ENCODE measurements at regions not wholly inside any gene's neighbourhood (a gene's known extent, or its start where the extent isn't known, plus 50 kb on each side); places are given as distances from the start of the nearest gene placed in this dataset.

DNA sequence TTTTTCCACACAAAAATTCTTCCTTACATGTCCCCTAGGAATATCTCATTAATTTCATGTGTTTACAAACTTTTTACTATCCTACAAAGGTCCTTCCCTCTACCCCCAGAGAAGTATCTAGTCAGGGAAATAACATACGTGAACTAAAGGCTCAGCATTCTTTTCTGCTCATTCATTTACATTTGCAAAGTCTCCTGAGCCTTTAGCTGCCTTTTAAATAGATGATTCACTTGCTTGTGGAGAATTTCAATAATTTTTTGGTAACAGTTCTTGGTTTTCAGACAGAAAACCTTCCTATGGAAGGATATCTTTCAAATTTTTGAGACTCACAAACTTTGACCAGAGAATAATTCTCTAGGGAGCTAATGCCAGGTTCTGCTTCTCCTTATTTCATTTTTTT lies 81.5 kb upstream of the RMDN2 start:
- no peak for DNase-seq

DNA sequence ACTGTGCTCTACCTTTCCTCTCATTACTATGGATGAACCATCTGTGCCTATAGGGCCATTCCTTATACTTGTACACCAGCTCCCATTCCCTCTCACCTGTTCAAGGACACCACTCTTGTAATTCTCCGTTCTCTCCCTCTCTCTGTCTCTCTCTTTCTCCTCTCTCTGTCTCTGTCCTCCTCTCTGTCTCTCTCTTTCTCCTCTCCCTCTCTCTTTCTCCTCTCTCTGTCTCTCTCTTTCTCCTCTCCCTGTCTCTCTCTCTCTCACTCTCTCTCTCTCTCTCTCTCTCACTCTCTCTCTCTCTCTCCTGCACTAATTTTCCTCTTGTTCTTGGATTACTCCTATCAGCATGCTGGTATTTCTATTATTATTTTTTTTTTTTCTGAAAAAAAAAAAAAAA lies 78.9 kb upstream of the RMDN2 start:
- DNase-seq = no peak

DNA sequence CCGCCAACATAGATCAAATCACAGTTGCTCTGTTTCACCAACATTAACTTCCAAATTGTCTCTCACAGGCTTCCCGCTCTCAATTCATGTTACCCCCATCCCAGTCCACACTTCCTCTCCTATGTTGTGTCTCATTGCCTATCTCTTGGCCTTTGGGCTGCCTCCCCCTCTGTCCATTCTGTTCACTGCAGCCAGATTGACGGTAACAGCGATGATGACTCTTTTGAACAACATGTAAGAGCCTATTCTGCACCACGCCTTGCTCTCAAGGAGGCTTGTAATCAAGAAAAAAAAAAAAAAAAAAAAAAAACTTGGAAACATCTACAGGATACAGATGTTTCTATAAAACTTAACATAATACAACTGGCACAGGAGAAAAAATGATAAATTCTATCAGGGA lies 77.3 kb upstream of the RMDN2 start:
- DNase-seq = no peak

GRCh38 chr2:37848451-37848850 lies 76.6 kb upstream of the RMDN2 start:
- DNase-seq = no peak

DNA sequence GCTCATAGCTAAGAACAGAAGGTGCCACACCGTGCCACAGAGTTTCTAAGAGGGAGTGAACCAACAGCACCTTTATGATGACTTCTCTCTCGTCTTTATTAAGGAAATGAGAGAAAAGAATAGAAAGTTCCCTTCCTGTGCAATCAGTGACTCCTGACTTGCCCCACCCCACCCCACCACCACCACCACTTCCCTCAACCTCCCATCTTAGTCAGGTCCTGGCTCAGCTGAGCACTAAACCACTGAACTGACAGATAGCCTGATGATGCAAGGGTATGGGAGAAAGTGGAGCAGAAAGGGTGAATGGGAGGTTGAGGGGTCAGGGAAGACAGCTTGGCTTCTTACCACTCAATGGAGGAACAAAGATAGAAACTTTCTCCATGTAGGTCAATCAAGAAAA lies 75.2 kb upstream of the RMDN2 start:
- no peak for DNase-seq

GRCh38 chr2:37851428-37851827 lies 73.7 kb upstream of the RMDN2 start:
- no peak for DNase-seq

DNA sequence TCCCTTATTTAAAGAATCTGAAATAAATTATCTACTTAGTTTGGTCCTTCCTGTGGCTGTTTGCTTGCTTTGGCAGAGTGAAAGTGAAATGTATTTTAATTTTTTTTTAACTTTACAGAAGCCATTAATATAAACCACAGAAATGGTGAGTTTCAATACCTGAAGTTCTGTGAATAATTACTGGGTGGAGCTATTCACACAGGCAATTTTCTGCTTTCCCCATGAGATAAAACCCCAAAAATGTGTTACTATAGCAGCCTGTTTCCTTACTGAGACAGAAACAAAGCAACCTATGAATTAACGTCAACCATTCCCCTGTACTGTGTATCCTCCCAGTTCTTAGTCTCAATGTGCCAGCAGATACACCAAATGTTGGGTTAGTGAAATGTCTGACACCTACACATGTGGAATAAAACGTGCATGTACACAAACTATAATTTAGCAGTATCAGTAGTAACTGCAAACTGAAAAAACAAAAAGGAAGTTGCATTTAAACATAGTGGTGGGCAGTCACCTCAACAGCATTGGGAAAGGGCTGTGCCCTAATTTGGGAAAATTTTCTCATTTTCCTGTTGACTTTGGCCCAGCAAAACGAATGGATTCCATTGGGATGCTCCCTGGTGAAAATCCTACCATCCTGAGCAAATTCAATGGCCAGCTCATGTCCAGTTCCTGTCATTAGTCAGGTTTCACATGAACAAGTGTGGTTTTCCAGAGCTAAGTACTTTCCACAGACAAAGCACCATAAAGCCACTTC lies 73.1 kb upstream of the RMDN2 start:
- DNase-seq = no peak

DNA sequence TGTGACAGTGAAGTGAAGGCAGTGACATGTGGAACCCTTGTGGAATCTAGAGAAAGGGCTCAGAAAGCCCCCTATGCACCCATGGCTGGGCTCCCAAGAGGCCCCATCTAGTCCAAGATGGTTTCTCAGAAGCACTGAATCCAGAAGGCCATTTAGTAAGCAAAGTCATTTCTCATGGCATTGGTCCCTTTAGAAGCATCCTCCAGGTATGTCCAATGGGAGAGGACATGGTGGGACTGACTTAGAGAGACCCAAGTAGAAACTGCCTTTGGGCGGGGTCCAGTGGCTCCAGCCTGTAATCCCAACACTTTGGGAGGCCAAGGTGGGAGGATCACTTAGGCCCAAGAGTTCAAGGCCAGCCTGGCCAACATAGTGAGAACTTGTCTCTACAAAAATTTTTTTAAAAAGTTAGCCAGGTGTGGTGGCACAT lies 72.5 kb upstream of the RMDN2 start:
- no peak for DNase-seq

- no peak for DNase-seq
Observed at GRCh38 chr2:37854676-37855282, 70.3 kb upstream of the RMDN2 start.

- DNase-seq = no peak
Observed at GRCh38 chr2:37855283-37856041, 69.6 kb upstream of the RMDN2 start.

DNA sequence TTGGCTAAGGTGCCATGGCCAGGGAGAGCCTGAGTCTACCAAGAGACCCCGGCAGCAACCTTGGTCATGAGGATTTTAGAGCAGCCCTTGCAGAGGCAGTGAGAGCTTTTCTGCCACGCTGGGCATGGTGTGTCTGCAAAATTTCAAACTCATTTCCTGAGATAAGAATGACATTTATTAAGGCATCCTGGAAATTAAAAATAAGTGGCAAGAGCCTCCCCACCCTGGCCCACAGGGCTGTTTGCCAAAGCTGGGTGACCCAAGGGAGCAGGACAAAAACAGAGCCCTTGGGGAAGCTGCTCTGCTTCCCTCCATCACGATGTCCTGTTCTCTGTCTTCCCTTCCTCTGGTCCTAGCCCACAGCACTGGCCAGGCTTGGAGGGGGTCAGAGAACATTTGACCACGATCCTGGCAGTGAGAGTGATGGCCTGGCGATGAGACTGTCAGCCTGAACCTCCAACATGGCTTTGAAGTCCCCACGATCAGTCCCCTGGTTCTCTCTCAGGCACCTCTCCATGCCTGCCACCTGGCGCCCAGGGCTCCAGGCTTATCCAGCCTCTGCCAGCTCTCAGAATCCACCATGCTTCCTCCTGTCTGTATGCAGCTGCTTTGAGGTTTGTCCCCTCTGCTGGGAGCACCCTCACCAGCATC lies 68.9 kb upstream of the RMDN2 start:
- DNase-seq = no peak

DNA sequence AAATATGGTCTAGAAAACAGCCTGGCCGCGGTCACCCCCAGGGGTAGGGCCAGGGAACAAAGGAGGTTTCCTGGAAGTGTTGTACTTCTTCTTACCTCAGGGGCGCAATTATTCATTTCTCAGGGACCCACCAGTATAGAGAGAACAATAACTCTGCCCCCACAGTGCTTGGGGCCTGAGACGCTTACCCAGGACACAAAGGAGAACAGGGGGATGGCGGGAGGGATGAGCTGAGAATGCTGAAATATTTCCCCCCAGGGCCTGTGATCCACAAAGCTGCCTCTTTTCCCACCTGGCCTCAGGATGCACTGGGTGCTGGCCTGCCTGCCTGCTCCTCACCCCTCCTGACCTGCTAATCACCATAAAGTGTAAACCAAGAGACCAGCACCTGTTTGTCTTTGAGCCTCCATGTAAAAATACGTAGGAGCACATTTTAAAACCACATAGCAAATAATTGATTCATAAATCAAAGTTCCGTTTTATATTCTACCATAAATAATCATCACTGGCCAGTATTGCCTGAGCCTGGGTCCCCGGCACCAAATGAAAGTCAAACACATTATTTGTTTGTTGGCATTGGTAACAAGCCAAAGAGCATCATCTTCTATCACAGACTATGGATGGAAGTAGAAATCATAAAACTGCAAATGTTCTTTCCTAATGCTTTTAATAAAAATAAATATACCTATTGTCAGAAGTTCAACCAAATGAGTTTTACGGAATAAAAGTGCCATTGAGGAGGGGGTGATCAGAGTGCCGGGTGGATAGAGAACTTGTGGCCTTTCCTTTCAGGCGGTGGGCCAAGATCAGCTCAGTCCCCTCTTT lies 67.3 kb upstream of the RMDN2 start:
- no peak for DNase-seq

DNA sequence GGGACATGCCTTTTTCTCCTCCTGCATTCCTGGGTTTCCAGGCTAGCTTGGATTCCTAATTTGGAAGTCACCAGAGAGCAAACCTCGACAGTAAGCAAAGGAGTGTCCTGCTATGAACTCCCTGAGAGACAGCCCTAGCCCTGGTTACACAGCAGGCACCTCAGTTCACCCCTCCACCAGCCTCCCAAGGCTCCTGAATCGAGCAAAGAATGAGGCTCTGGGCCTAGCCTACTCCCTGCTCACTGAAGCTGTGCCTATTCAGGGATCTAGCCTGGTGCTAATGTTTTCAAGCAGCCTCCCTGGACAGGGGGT lies 66.7 kb upstream of the RMDN2 start:
- DNase-seq = no peak

DNA sequence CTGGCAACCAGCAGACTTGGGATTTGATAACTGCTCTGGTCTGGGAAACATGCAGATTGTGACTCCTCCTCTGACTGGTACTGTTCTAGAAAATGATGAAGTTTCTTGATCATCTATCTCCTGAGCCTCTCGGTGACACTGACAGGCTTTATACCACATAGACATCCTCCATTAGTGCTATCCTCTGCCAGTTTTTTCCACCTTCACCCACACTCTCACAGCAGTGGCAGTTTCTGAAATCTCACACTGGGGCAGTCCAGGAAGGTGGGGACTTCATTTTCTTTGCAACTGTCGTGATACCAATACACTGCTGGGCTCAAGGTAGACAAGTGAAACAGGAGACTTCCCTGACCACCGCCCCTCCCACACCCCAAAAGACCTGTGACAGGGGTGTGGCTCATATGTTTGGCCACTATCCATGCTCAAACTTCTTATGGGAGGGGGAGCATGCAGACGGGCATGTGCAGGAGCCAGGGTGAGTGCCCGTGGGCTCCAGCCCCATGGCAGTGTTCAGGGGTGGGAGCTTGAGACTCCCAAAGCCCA lies 66.3 kb upstream of the RMDN2 start:
- DNase-seq = no peak

GRCh38 chr2:37862620-37863019 lies 62.5 kb upstream of the RMDN2 start:
- DNase-seq = no peak

- DNase-seq = no peak
Observed at GRCh38 chr2:37864217-37864616, 60.9 kb upstream of the RMDN2 start.

GRCh38 chr2:37865640-37866039 lies 59.4 kb upstream of the RMDN2 start:
- DNase-seq = no peak

DNA sequence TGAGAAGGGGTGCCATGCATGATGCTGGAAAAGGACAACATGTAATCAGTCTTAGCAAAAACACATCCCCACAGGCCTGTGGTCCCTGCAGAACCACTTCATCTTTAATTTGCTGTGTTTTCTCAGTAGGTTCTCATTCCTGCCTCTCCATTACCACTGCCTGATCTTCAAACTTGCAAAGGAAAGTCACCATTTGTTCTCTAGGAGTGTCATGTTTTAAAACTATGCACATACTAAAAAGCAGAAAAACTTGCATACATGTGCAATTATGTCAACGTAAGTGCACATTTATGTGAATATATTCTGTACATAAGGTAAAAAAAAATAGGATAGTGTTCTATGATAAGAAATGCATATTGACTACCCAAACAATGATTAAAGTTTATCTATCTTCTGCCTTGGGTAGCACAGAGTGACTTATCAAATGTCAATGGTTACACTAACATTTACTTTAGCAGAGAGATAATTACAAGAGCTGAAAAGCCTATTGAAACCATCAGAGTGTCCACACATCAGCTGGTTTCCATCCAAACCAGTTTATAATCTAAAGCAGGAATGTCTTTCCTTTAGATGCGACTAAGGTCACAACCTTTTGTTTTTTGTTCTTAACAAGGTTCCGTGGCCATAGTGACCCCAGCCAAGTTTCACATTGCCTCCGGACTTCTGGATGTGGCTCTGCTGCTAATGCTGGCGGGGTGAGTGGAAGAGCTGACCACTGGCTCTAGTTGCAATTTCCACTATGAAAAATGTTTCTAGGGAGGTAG lies 58.7 kb upstream of the RMDN2 start:
- no peak for DNase-seq

- no peak for DNase-seq
Observed at GRCh38 chr2:37867166-37867565, 57.9 kb upstream of the RMDN2 start.

DNA sequence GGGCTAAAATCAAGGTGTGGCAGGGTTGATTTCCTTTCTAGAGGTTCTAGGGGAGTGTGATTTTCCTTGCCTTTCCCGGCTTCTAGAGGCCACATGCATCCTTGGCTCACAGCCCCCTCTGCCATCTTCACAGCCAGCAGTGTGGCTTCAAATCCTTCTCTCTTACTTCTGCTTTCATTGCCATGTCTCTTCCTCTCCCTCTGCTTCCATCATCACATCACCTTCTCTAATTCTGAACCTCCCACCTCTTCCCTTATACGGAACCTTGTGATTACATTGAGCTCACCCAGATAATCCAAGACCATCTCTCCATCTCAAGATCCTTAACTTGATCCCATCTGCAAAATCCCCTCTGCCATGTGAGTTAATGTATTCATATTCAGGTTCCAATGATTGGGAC lies 56.2 kb upstream of the RMDN2 start:
- no peak for DNase-seq

GRCh38 chr2:37869304-37869703 lies 55.8 kb upstream of the RMDN2 start:
- DNase-seq = no peak

- DNase-seq = no peak
Observed at GRCh38 chr2:37869771-37870170, 55.3 kb upstream of the RMDN2 start.
